ENCODE measurements at regions not wholly inside any gene's neighbourhood (a gene's known extent, or its start where the extent isn't known, plus 50 kb on each side); places are given as distances from the start of the nearest gene placed in this dataset.

DNA sequence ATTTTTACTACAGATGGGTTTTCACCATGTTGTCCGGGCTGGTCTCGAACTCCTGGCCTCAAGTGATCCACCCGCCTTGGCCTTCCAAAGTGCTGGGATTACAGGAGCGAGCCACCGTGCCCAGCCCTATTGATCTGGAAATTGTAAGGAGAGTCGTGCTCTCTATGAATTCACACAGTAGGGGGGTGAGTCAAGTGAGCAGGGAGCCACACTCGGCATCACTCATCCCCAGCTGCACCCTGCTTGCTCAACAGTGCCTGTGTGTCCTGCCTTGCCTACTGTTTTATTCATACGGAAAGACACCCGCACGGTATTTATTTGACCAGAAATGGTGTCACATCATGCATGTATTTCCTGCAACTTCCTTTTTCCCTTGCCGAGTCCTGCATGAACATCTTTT lies 157.2 kb upstream of the FOXF1 start:
- H3K9me3 Mint-ChIP-seq (ENCODE audit: unreplicated experiment), result peaks cover 5% of the 10 kb centered on the region
- H3K27ac Mint-ChIP-seq (ENCODE audit: unreplicated experiment), result no peak overlapping the region
- no peak for DNase-seq (ENCODE audit: extremely low spot score, unreplicated experiment)
- TF ChIP-seq, protein P1, sequence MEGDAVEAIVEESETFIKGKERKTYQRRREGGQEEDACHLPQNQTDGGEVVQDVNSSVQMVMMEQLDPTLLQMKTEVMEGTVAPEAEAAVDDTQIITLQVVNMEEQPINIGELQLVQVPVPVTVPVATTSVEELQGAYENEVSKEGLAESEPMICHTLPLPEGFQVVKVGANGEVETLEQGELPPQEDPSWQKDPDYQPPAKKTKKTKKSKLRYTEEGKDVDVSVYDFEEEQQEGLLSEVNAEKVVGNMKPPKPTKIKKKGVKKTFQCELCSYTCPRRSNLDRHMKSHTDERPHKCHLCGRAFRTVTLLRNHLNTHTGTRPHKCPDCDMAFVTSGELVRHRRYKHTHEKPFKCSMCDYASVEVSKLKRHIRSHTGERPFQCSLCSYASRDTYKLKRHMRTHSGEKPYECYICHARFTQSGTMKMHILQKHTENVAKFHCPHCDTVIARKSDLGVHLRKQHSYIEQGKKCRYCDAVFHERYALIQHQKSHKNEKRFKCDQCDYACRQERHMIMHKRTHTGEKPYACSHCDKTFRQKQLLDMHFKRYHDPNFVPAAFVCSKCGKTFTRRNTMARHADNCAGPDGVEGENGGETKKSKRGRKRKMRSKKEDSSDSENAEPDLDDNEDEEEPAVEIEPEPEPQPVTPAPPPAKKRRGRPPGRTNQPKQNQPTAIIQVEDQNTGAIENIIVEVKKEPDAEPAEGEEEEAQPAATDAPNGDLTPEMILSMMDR (IDR thresholded peaks at IDR 0.05), result no peak
- peaks cover 47% of the 10 kb centered on the region for H3K27me3 Mint-ChIP-seq (ENCODE audit: unreplicated experiment)
- no peaks in the 10 kb centered on the region for H3K4me1 Mint-ChIP-seq (ENCODE audit: unreplicated experiment)
- H3K4me3 Mint-ChIP-seq (ENCODE audit: unreplicated experiment), result no peak overlapping the region
- H3K36me3 Mint-ChIP-seq (ENCODE audit: unreplicated experiment), result no peaks in the 10 kb centered on the region

DNA sequence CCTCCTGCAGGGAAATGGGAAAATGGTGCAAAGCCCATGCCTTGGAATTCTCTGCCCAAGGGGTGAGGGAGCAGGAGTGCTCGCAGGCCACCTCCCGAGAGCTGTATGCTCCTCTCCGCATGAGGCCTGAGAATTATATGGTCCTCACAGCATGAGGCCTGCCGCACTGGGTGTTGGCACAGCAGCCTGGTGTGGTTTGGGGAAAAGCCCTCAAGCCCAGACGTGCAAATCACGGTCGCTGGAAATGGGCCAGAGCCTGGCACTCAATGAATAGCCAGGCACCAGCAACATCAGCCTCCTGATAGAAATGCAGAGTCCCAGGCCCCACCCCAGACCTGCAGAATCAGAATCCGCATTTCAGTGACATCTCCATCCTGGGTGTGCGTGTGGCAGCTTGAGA lies 156.4 kb upstream of the FOXF1 start:
- TF ChIP-seq, protein P1 (IDR thresholded peaks at IDR 0.05), result no peak
- DNase-seq (ENCODE audit: extremely low spot score, unreplicated experiment), result no peak
- Mint-ChIP-seq H3K27ac (ENCODE audit: unreplicated experiment) (no peak overlapping the region), H3K4me3 (ENCODE audit: unreplicated experiment) (no peak overlapping the region), H3K36me3 (ENCODE audit: unreplicated experiment) (no peaks in the 10 kb centered on the region), H3K4me1 (ENCODE audit: unreplicated experiment) (no peaks in the 10 kb centered on the region), H3K27me3 (ENCODE audit: unreplicated experiment) (peaks cover 50% of the 10 kb centered on the region), H3K9me3 (ENCODE audit: unreplicated experiment) (peaks cover 5% of the 10 kb centered on the region)

DNA sequence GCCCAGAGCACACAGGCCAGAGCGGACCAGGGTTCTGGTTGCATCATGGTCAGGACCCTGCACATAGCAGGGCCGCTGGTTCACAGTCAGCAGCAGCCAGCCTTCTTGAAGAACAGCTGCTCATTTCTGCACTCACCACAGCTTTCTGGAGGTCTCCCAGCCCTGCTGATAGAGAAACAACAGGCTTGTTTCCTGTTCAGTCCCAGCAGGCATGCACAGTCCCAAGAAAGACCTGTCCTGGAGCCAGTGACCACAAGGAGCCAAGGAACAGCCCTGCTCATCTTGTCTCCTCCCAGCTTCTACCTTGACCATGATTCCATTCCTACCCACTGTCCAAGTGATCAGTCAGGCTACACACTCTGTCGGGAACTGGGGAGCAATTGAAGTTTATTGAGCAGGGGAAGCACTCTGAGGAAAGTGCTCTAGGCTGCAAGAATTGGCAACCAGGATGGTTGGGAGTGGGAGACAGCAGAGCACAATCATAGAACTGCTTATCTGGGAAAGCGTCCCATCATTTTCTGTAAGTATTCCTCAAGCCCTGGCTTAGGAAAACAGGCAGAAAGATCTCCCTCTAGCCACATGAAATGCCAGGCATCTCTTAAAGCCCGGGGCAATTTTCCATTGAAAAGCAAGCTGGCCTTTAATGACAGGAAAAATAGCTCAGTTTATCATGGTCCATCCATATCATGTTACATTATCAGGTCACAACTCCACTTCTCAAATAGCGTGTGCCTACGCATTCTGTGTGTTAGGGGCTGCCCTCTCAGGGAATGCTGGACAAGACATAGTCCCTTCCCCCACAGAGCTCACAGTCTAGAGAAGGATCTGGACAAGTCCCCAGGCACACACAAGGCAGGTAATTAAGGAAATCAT lies 155.4 kb upstream of the FOXF1 start:
- Mint-ChIP-seq H3K4me3 (ENCODE audit: unreplicated experiment) (no peak overlapping the region), H3K9me3 (ENCODE audit: unreplicated experiment) (peaks cover 5% of the 10 kb centered on the region), H3K27me3 (ENCODE audit: unreplicated experiment) (peaks cover 51% of the 10 kb centered on the region), H3K36me3 (ENCODE audit: unreplicated experiment) (no peaks in the 10 kb centered on the region), H3K4me1 (ENCODE audit: unreplicated experiment) (no peaks in the 10 kb centered on the region), H3K27ac (ENCODE audit: unreplicated experiment) (no peak overlapping the region)
- TF ChIP-seq, protein P1 (IDR thresholded peaks at IDR 0.05), result no peak
- DNase-seq (ENCODE audit: extremely low spot score, unreplicated experiment), result no peak

DNA sequence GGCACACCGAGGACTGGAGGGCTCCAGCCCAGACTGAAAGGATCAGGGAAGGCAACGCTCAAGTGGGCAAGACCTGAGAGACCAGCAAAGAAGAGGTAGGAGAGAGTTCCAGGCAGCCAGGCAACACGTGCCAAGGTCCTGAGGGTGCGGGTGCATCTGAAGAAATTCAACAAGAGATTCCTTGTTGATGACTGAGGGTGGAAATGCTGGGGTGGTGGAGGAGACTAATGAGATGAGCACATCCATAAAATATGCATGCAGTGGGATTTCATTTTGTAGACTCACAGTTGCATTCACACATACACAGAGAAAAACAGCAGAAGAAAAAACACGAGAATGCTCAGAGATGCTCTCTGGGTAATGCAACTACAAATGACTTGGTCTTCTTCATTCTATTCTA lies 154.8 kb upstream of the FOXF1 start:
- Mint-ChIP-seq H3K27me3 (ENCODE audit: unreplicated experiment) (peaks cover 48% of the 10 kb centered on the region), H3K9me3 (ENCODE audit: unreplicated experiment) (peaks cover 5% of the 10 kb centered on the region), H3K4me3 (ENCODE audit: unreplicated experiment) (no peak overlapping the region), H3K27ac (ENCODE audit: unreplicated experiment) (no peak overlapping the region), H3K36me3 (ENCODE audit: unreplicated experiment) (no peaks in the 10 kb centered on the region), H3K4me1 (ENCODE audit: unreplicated experiment) (no peaks in the 10 kb centered on the region)
- TF ChIP-seq, protein P1 (IDR thresholded peaks at IDR 0.05), result no peak
- no peak for DNase-seq (ENCODE audit: extremely low spot score, unreplicated experiment)

DNA sequence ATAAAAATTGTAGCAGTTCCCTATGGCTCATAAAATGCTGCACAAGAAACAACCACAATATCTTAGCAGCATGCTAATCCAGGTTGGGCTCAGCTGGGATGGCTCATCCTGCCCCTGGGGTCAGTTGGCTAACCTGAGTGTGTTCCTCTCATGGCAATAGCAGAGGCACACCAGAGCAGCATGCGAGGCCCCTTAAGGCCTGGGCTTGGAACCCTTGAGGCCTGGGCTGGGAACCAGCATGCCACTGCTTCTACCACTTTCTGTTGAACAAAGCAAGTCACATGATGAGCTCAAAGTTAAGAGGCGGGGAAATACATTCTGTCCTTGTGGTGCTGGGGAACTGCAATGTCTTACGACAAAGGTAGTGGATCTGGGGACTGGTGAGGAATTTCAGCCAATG lies 154.4 kb upstream of the FOXF1 start:
- no peak overlapping the region for H3K27ac Mint-ChIP-seq (ENCODE audit: unreplicated experiment)
- no peaks in the 10 kb centered on the region for H3K36me3 Mint-ChIP-seq (ENCODE audit: unreplicated experiment)
- H3K4me3 Mint-ChIP-seq (ENCODE audit: unreplicated experiment), result no peak overlapping the region
- no peaks in the 10 kb centered on the region for H3K4me1 Mint-ChIP-seq (ENCODE audit: unreplicated experiment)
- peaks cover 5% of the 10 kb centered on the region for H3K9me3 Mint-ChIP-seq (ENCODE audit: unreplicated experiment)
- DNase-seq (ENCODE audit: extremely low spot score, unreplicated experiment), result no peak
- H3K27me3 Mint-ChIP-seq (ENCODE audit: unreplicated experiment), result peaks cover 43% of the 10 kb centered on the region
- TF ChIP-seq, protein P1 (IDR thresholded peaks at IDR 0.05), result no peak
